ENCODE measurements at regions not wholly inside any gene's neighbourhood (a gene's known extent, or its start where the extent isn't known, plus 50 kb on each side); places are given as distances from the start of the nearest gene placed in this dataset.

DNA sequence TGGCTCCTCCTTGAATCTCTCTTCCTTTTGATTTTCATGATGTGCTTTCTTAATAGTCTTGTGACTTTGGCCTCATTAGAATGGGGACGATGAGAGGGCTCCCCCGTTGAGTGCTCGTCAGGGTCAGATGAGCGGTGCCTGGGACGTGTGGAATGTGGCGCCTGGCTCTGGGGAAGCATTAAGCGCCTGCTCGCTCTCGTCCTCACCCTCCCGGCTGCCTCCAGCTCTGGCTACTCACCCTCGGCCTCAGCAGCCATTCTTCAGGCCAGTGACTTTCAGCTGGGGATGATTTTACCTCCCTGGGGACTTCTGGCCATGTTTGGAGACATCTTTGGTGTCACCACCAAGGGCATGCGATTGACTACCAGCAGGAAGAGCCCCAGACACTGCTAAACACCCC is 69.7 kb downstream of the RPS6KA4 start:
- Histone ChIP-seq H3K4me3 (replicated peaks; ENCODE audit: low read depth, low read length) (no peak overlapping the region), H3K27me3 (replicated peaks; ENCODE audit: control insufficient read depth, insufficient read depth, low read length) (no peaks in the 10 kb centered on the region; the same call in none of the 2 replicates), H3K36me3 (ENCODE audit: control insufficient read depth, insufficient read depth, low read length) (no peaks in the 10 kb centered on the region)
- no peak for DNase-seq (ENCODE audit: extremely low read depth, insufficient read length)
- TF ChIP-seq, protein P1, sequence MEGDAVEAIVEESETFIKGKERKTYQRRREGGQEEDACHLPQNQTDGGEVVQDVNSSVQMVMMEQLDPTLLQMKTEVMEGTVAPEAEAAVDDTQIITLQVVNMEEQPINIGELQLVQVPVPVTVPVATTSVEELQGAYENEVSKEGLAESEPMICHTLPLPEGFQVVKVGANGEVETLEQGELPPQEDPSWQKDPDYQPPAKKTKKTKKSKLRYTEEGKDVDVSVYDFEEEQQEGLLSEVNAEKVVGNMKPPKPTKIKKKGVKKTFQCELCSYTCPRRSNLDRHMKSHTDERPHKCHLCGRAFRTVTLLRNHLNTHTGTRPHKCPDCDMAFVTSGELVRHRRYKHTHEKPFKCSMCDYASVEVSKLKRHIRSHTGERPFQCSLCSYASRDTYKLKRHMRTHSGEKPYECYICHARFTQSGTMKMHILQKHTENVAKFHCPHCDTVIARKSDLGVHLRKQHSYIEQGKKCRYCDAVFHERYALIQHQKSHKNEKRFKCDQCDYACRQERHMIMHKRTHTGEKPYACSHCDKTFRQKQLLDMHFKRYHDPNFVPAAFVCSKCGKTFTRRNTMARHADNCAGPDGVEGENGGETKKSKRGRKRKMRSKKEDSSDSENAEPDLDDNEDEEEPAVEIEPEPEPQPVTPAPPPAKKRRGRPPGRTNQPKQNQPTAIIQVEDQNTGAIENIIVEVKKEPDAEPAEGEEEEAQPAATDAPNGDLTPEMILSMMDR (IDR thresholded peaks at IDR 0.05; ENCODE audit: insufficient read depth, low read length, poor library complexity, severe bottlenecking): no peak

GRCh38 chr11:64429970-64430369 is 71.0 kb downstream of the RPS6KA4 start:
- TF ChIP-seq, protein P1 (IDR thresholded peaks at IDR 0.05; ENCODE audit: insufficient read depth, low read length, poor library complexity, severe bottlenecking): no peak
- DNase-seq (ENCODE audit: extremely low read depth, insufficient read length): no peak
- no peaks in the 10 kb centered on the region for H3K36me3 ChIP-seq (ENCODE audit: control insufficient read depth, insufficient read depth, low read length)
- no peak overlapping the region for H3K4me3 ChIP-seq (replicated peaks; ENCODE audit: low read depth, low read length)
- no peaks in the 10 kb centered on the region; the same call in none of the 2 replicates for H3K27me3 ChIP-seq (replicated peaks; ENCODE audit: control insufficient read depth, insufficient read depth, low read length)

- TF ChIP-seq, protein P1 (IDR thresholded peaks at IDR 0.05; ENCODE audit: insufficient read depth, low read length, poor library complexity, severe bottlenecking): no peak
- Histone ChIP-seq H3K4me3 (replicated peaks; ENCODE audit: low read depth, low read length) (no peak overlapping the region), H3K36me3 (ENCODE audit: control insufficient read depth, insufficient read depth, low read length) (no peaks in the 10 kb centered on the region), H3K27me3 (replicated peaks; ENCODE audit: control insufficient read depth, insufficient read depth, low read length) (no peaks in the 10 kb centered on the region; the same call in none of the 2 replicates)
- no peak for DNase-seq (ENCODE audit: extremely low read depth, insufficient read length)
These were observed 71.7 kb downstream of the RPS6KA4 start for GRCh38 chr11:64430645-64431044.

GRCh38 chr11:64436000-64436399 is 77.0 kb downstream of the RPS6KA4 start:
- TF ChIP-seq, protein P1 (IDR thresholded peaks at IDR 0.05; ENCODE audit: insufficient read depth, low read length, poor library complexity, severe bottlenecking): no peak
- Histone ChIP-seq H3K4me3 (replicated peaks; ENCODE audit: low read depth, low read length) (no peak overlapping the region), H3K27me3 (replicated peaks; ENCODE audit: control insufficient read depth, insufficient read depth, low read length) (no peaks in the 10 kb centered on the region), H3K36me3 (ENCODE audit: control insufficient read depth, insufficient read depth, low read length) (no peaks in the 10 kb centered on the region)
- DNase-seq (ENCODE audit: extremely low read depth, insufficient read length): no peak

DNA sequence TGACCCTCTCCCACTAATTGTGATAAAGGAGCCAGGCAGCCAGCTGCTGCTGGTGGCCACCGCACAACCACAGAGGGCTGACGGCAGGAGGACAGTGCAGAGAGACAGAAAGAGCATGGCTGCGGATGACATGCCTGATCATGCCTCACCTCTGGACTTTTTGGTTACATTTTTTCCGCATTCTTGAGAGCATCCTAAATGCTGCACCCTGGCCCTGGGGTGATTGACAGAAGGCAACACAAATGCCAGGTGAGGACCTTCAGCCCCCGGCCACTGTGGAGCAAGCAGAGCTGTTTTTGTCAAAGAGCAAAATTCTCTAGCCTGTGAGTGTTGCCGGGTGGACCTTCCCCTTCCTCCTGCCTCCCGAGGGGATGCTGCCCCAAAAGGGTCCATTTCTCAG is 78.5 kb downstream of the RPS6KA4 start:
- H3K36me3 ChIP-seq (ENCODE audit: control insufficient read depth, insufficient read depth, low read length): no peaks in the 10 kb centered on the region
- TF ChIP-seq, protein P1 (IDR thresholded peaks at IDR 0.05; ENCODE audit: insufficient read depth, low read length, poor library complexity, severe bottlenecking): no peak
- H3K4me3 ChIP-seq (replicated peaks; ENCODE audit: low read depth, low read length): no peak overlapping the region
- DNase-seq (ENCODE audit: extremely low read depth, insufficient read length): no peak
- H3K27me3 ChIP-seq (replicated peaks; ENCODE audit: control insufficient read depth, insufficient read depth, low read length): no peaks in the 10 kb centered on the region

Measured in GM06990 (cell line).